Mucosa of rectum (tissue), 2 donors: ENCODE measurements at regions not wholly inside any gene's neighbourhood (a gene's known extent, or its start where the extent isn't known, plus 50 kb on each side); places are given as distances from the start of the nearest gene placed in this dataset.

Experiments used
- H3K27ac ChIP-seq, 2 donors: one replicate each; pipeline ENCODE4 v1.7.0; 2013; ENCODE audit warnings: inconsistent platforms in 2 of 2, low read depth in 2 of 2, low read length in 2 of 2
- H3K27me3 ChIP-seq, 2 donors: one replicate each; pipeline ENCODE4 v1.7.0; 2013; ENCODE audit warnings: low read length in 2 of 2; ENCODE audit not compliant: control insufficient read depth in 2 of 2, insufficient read depth in 2 of 2
- H3K36me3 ChIP-seq, 2 donors: one replicate each; pipeline ENCODE4 v1.7.0; 2013; ENCODE audit warnings: low read length in 2 of 2; ENCODE audit not compliant: control insufficient read depth in 2 of 2, insufficient read depth in 2 of 2
- H3K4me1 ChIP-seq, 2 donors: one replicate each; pipeline ENCODE4 v1.7.0; 2013; ENCODE audit warnings: low read length in 2 of 2, mild to moderate bottlenecking in 1 of 2; ENCODE audit not compliant: control insufficient read depth in 2 of 2, insufficient read depth in 2 of 2
- H3K4me3 ChIP-seq, 2 donors: one replicate each; pipeline ENCODE4 v1.7.0; 2013; ENCODE audit warnings: low read length in 2 of 2
- H3K9ac ChIP-seq, 2 donors: one replicate each; pipeline ENCODE4 v1.7.0; 2013; ENCODE audit warnings: low read length in 2 of 2, low read depth in 1 of 2, mild to moderate bottlenecking in 1 of 2
- H3K9me3 ChIP-seq, 2 donors: one replicate each; pipeline ENCODE4 v1.7.0; 2013; ENCODE audit warnings: low read length in 2 of 2; ENCODE audit not compliant: control insufficient read depth in 2 of 2
- donor health status: healthy.
- donor health status: Normal muscosa, but diverticular disease.

GRCh38 chr9:27792971-27793689, 219.8 kb upstream of the C9orf72 start:
- no peak overlapping the region for H3K9ac ChIP-seq
- H3K4me1 ChIP-seq, result no peaks in the 10 kb centered on the region
- no peaks in the 10 kb centered on the region for H3K9me3 ChIP-seq
- no peaks in the 10 kb centered on the region for H3K36me3 ChIP-seq
- H3K27me3 ChIP-seq, result no peaks in the 10 kb centered on the region
- H3K4me3 ChIP-seq, result no peak overlapping the region
- no peak overlapping the region for H3K27ac ChIP-seq

GRCh38 chr9:27799326-27799725, 226.0 kb upstream of the C9orf72 start:
- Histone ChIP-seq H3K27ac (no peak overlapping the region), H3K4me3 (no peak overlapping the region), H3K9me3 (no peaks in the 10 kb centered on the region), H3K36me3 (no peaks in the 10 kb centered on the region), H3K4me1 (no peaks in the 10 kb centered on the region), H3K9ac (no peak overlapping the region), H3K27me3 (no peaks in the 10 kb centered on the region)

- no peak overlapping the region for H3K9ac ChIP-seq
- H3K27ac ChIP-seq, result no peak overlapping the region
- no peaks in the 10 kb centered on the region for H3K4me1 ChIP-seq
- no peaks in the 10 kb centered on the region for H3K9me3 ChIP-seq
- no peaks in the 10 kb centered on the region for H3K36me3 ChIP-seq
- H3K27me3 ChIP-seq, result no peaks in the 10 kb centered on the region
- no peak overlapping the region for H3K4me3 ChIP-seq
Observed at GRCh38 chr9:27800159-27800558, 226.9 kb upstream of the C9orf72 start.

- H3K27me3 ChIP-seq, result no peaks in the 10 kb centered on the region
- no peak overlapping the region for H3K4me3 ChIP-seq
- H3K9me3 ChIP-seq, result no peaks in the 10 kb centered on the region
- no peaks in the 10 kb centered on the region for H3K4me1 ChIP-seq
- no peak overlapping the region for H3K27ac ChIP-seq
- no peaks in the 10 kb centered on the region for H3K36me3 ChIP-seq
- H3K9ac ChIP-seq, result no peak overlapping the region
Observed at GRCh38 chr9:27800692-27801370, 227.6 kb upstream of the C9orf72 start.

GRCh38 chr9:27801545-27801944, 228.3 kb upstream of the C9orf72 start:
- Histone ChIP-seq H3K9ac (no peak overlapping the region), H3K27me3 (no peaks in the 10 kb centered on the region), H3K27ac (no peak overlapping the region), H3K9me3 (no peaks in the 10 kb centered on the region), H3K4me1 (no peaks in the 10 kb centered on the region), H3K4me3 (no peak overlapping the region), H3K36me3 (no peaks in the 10 kb centered on the region)

- Histone ChIP-seq H3K36me3 (no peaks in the 10 kb centered on the region), H3K4me1 (no peaks in the 10 kb centered on the region), H3K9ac (no peak overlapping the region), H3K27me3 (no peaks in the 10 kb centered on the region), H3K4me3 (no peak overlapping the region), H3K9me3 (no peaks in the 10 kb centered on the region), H3K27ac (no peak overlapping the region)
Observed at GRCh38 chr9:27802418-27802817, 229.1 kb upstream of the C9orf72 start.

- Histone ChIP-seq H3K27me3 (no peaks in the 10 kb centered on the region), H3K9me3 (no peaks in the 10 kb centered on the region), H3K4me3 (no peak overlapping the region), H3K4me1 (no peaks in the 10 kb centered on the region), H3K36me3 (no peaks in the 10 kb centered on the region), H3K27ac (no peak overlapping the region), H3K9ac (no peak overlapping the region)
Observed at GRCh38 chr9:27808864-27809263, 235.6 kb upstream of the C9orf72 start.

- no peak overlapping the region for H3K27ac ChIP-seq
- H3K27me3 ChIP-seq, result no peaks in the 10 kb centered on the region
- no peaks in the 10 kb centered on the region for H3K9me3 ChIP-seq
- H3K9ac ChIP-seq, result no peak overlapping the region
- no peak overlapping the region for H3K4me3 ChIP-seq
- H3K4me1 ChIP-seq, result no peaks in the 10 kb centered on the region
- no peaks in the 10 kb centered on the region for H3K36me3 ChIP-seq
Observed at GRCh38 chr9:27817747-27818146, 244.5 kb upstream of the C9orf72 start.

GRCh38 chr9:27818348-27818747, 245.1 kb upstream of the C9orf72 start:
- Histone ChIP-seq H3K9ac (no peak overlapping the region), H3K36me3 (no peaks in the 10 kb centered on the region), H3K9me3 (no peaks in the 10 kb centered on the region), H3K27me3 (no peaks in the 10 kb centered on the region), H3K27ac (no peak overlapping the region), H3K4me1 (no peaks in the 10 kb centered on the region), H3K4me3 (no peak overlapping the region)

- H3K9me3 ChIP-seq, result no peaks in the 10 kb centered on the region
- H3K27ac ChIP-seq, result no peak overlapping the region
- no peak overlapping the region for H3K9ac ChIP-seq
- no peaks in the 10 kb centered on the region for H3K36me3 ChIP-seq
- H3K27me3 ChIP-seq, result no peaks in the 10 kb centered on the region
- no peaks in the 10 kb centered on the region for H3K4me1 ChIP-seq
- H3K4me3 ChIP-seq, result no peak overlapping the region
Observed at GRCh38 chr9:27828908-27829307, 255.6 kb upstream of the C9orf72 start.
